HG02885 (cell line): ENCODE measurements at regions not wholly inside any gene's neighbourhood (a gene's known extent, or its start where the extent isn't known, plus 50 kb on each side); places are given as distances from the start of the nearest gene placed in this dataset.
"Not testable (repeated sequence)": the region's sequence is repeated elsewhere in the genome, so short reads cannot be mapped to it uniquely, and the experiment has no call there.

Source experiments
- ATAC-seq: cut with Tn5 transposase; IDR thresholded peaks from one replicate; pipeline ENCODE4 v1.9.1; 2021; ENCODE audit warnings: mild to moderate bottlenecking; ENCODE audit not compliant: unreplicated experiment, poor library complexity

DNA sequence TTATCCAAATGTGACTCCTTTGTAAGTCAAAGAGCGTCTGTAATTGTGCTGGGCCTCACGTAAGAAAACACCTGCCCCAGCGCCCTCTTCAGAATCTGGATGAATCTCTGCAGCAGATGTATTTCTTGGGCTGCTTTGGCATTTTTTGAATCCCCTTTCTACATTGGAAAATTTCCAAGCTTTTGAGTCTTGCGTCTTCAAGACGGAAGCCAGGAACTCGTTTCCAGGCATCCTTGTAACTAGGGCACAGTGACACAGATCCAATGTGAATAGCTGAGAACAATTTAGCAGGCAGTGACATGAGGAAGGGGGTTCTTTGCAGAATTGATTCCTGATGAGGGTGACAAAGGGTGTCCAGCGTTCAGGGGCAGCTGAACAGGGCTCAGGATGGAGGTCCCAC, 862.3 kb downstream of the TYW1 start:
- ATAC-seq: no peak

DNA sequence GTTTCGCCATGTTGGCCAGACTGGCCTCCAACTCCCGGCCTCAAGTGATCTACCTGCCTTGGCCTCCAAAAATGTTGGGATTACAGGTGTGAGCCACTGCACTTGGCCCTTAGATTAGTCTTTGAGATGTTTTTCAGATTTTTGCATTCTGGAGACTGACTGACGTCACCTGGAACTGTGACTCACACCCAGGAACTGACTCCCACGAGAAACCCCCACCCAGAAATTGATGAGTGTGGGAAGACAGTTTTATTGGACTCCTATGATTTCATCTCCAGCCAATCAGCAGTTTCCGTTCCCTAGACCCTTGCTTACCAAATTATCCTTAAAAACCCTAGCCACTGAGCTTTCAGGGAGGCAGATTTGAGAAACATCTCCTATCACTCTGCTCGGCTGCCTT, 867.3 kb downstream of the TYW1 start:
- no peak for ATAC-seq

DNA sequence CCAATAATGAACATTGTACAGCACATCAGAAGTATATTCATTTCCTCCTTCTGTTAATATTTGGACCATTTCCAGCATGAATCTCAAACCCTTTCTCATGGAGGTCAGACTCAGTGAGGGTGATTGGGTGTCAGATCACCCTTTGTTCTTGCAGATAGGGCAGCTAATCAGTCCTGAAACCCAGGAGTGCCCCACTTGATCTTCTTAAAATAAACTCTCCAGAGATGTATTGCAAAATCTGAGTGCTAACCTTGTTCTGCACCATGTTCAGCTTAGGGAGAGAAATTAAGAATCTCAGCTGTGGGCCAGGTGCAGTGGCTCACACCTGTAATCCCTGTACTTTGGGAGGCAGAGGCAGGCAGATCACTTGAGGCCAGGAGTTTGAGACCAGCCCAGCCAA, 869.4 kb downstream of the TYW1 start:
- ATAC-seq: no peak

DNA sequence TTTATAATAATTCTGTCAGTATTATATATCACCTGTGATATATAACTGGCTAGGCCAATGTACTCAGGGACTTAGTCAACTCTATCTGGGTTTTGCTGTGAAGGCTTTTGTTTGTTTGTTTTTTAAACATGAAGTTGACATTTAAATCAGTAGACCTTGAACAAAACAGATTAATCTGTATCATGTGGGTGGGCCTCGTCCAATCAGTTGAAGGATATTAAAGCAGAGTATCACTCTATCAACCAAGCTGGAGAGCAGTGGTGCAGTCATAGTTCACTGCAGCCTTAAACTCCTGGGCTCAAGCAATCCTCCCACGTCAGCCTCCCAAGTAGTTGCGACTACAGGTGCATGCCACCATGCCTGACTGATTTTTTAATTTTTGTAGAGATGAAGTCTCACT, 870.2 kb downstream of the TYW1 start:
- ATAC-seq: no peak

DNA sequence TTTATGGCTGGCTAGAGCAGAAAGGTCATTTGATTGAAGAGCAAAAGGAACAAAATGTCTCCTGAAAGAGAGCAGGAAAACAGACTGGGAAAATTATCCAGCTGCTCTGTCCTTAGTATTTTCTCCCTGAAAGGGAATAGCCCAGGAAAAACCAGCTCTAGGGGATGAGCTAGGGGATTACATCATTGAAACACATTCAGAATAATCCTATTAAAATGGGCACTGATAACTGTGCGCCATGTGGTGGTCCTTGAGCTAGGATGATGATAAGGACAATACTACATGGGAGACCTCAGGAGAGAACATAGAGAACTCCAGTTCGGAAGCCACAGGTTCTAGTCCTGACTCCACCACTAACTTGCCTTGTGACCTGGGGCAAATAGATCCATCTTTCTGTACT, 873.8 kb downstream of the TYW1 start:
- ATAC-seq: no peak

DNA sequence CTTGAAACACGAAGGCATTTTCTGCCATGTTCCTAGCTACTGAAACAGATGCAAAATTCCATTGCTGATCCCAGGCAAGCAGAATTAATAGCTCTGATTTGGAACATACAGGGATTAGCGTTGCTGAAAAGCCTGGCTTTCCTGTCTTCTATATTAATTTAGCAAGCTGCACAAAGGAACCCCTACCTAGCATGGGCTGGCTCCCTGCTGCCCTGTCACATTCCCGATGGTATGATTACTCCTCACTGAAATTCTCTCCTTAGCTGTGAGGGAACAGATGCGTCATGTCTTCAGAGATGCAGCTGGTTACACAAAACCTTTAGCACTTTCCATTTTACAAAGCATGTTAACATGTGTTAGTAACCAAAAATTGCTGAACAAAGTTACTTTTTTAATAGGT, 878.9 kb downstream of the TYW1 start:
- ATAC-seq: no peak

DNA sequence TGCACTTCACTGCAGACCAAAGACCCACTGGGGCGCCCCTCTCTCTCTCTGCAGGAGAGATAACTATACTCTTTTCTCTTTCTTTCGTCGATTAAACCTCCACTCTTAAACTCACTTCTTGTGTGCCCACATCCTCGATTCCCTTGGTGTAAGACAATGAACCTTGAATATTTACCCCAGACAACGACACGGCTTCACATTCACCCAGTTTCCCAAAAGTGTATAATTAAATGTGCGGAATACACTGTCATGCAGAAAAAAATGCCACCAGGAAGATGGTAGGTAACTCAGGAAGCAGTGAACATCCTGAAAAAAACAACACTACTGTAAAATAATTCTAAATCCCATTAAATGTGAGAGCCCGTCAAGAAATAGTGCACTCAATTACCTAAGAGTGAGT, 882.2 kb downstream of the TYW1 start:
- ATAC-seq: no peak

DNA sequence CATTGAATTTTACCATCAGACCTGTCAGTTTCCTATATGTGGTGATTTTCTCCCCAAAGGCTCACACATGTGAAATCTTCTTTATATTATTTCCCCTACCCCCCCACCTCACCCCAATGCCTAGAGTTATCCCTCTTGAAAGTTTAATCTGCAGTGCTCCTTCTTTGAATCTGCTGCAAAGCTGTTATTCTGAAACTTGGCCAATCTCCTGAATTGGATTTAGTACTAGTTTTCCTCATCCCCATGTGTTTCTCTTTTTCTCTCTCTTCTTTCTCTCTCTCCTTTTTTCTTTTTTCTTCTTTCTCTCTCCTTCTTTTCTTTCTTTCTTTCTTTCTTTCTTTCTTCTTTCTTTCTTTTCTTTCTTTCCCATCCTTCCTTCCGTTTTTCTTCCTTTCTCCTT, 886.2 kb downstream of the TYW1 start:
- ATAC-seq: no peak

DNA sequence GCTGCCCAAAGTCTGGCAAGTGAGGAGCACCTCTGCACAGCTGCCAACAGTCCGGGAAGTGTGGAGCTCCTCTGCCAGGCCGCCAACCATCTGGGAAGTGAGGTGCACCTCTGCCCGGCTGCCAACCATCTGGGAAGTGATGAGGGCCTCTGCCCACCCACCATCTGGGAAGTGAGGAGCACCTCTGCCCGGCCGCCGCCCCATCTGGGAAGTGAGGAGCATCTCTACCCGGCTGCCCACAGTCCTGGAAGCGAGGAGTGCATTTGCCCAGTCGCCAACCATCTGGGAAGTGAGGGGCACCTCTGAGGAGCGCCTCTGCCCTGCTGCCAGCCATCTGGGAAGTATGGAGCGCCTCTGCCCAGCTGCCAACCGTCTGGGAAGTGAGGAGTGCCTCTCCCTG, 893.7 kb downstream of the TYW1 start:
- ATAC-seq: no peak

DNA sequence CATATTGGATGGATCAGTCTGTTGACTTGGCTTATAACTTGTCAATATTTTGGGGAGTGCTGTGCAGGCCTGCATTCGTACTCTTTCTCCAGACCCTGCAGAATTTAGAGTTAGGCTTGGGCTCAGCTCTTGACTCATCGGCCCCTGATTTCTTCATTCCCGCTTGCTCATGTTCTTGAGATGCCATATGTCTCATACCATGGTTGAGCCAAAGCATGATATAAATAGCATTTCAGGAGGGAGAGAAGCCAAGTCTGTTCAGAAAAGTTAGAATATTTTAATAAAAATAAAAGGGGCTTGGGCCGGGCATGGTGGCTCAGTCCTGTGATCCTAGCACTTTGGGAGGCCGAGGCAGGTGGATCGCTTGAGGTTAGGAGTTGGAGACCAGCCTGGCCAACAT, 898.1 kb downstream of the TYW1 start:
- ATAC-seq: no peak

DNA sequence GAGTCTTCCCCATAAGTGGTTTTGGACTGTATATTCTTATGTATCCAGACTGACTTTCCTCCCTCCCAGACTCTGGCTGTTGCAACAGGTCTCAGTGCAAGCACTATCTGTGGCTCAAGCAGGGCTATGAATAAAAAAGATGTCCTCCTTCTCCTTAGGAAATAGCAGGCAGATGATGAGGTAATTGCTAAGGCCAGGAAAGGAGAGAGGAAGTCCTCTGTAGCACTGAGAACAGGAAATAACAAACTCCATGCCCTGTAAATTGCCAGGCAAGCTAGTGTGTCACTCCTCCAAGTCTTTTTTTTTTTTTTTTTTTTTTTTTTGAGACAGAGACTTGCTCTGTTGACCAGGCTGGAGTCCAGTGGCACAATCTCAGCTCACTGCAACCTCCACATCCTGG, 900.1 kb downstream of the TYW1 start:
- ATAC-seq: no peak

DNA sequence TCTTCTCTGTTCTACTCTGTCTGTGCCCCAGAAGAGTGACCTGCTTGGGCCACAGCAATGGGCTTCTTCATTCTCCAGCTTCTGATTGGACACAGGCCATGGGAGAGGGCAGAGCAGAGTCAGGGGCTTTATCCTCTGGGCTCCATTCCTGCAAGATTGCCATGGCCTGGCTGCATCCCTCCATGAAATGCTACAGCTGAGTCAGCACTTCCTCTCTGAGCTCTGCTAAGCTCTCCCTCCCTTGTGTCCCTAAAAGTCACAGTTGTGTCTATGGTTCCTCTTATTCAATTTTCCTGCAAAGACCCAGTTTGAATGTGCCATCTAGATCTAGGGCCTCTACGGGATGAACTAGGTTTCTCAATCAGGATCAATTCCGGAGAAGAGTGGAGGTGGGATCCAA, 903.8 kb downstream of the TYW1 start:
- ATAC-seq: no peak

DNA sequence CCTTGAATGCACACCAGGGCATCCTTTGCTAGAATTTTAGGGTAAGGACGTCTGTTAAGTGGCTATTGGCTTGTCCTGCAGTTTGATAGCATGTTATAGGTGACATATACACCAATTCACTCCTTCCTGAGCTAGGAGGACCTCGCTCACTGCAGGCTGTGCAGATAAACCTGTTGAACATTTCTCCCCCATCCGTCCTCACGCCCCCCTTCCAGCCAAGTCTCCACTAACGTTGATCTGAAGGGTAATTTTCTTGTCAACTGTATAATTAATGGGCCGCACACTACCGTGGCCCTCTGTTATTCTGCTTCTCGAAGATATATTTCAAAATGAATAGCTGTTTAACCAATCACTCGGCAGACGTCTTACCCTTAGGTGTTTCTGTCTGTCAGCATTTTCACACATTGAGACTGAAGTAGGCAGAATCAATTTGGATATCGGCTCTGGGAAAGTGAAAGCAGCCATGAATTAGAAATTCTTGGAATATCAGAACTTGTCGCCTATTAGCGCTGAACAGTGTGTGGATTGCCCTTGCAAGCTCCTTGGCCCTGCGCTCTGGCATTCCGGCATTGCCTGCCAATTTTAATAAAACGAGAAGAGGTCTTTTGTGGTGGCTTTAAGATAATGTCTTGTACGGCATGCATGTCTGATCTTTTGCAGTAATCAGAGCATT, 905.3 kb downstream of the TYW1 start:
- ATAC-seq: no peak

DNA sequence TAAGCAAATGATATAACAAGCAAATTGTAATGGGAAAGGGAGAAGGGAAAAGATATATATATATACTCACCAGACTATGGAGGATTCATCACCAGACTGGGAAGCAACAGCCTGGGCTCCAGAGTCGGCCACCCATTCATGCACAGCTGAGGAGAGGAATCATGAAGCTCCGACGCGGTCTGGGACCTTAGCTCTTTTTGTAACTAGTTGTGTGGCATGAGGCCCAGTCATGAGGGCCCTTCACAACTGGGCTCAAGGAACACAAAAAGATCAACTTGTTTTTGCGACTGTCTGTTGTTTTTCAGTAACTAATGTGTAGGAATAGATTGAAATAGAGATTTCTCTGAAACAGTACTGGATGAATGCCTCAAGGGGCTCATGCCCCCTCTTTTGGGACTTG, 911.2 kb downstream of the TYW1 start:
- no peak for ATAC-seq

DNA sequence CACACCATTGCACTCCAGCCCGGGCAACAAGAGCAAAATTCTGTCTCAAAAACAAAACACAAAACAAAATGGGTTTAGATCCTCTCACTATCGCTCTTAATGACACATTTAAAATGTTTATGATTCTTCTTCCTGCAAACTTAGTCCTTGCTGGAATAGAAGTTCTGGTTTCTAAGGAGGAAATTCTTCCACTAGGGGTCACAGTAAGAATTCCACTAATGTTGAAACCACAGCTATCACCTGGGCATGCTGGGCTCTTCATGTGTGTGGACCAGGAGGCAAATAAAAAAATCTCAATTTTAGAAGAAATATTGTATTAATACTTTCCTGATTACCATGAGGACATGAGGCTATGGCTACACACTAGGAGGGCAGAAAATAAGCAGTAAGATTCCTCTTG, 915.8 kb downstream of the TYW1 start:
- no peak for ATAC-seq

DNA sequence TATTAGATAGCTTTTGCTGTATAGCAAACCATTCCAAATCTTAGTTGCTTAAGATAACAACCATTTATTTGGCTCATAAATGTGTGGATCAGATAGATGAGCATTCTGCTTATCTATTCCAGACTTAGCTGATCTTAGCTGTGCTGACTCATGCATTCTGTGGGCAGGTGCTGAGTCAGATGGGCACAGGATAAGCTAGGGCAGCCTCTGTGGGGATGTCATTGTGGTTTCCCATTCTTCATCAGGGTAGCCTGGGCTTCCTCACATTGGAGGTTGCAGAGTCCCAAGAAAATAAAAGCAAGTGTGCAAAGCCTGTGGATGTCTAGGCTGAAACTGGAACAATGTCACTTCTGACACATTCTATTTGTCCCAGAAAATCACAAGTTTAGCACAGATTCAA, 917.0 kb downstream of the TYW1 start:
- no peak for ATAC-seq

DNA sequence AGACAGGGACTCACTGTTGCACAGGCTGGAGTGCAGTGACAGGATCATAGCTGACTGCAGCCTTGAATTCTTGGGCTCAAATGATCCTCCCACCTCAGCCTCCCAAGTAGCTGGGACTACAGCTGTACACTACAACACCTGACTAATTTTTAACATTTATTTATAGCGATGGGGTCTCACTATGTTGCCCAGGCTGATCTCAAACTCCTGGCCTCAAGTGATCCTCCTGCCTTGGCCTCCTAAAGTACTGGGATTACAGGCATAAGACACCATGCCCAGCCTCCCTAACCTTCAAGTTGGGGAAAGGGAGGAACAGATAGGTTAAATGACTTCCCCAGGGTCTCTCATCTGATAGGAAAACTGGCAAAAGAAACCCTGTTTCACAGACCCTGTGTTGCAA, 919.5 kb downstream of the TYW1 start:
- not testable (repeated sequence) for ATAC-seq

DNA sequence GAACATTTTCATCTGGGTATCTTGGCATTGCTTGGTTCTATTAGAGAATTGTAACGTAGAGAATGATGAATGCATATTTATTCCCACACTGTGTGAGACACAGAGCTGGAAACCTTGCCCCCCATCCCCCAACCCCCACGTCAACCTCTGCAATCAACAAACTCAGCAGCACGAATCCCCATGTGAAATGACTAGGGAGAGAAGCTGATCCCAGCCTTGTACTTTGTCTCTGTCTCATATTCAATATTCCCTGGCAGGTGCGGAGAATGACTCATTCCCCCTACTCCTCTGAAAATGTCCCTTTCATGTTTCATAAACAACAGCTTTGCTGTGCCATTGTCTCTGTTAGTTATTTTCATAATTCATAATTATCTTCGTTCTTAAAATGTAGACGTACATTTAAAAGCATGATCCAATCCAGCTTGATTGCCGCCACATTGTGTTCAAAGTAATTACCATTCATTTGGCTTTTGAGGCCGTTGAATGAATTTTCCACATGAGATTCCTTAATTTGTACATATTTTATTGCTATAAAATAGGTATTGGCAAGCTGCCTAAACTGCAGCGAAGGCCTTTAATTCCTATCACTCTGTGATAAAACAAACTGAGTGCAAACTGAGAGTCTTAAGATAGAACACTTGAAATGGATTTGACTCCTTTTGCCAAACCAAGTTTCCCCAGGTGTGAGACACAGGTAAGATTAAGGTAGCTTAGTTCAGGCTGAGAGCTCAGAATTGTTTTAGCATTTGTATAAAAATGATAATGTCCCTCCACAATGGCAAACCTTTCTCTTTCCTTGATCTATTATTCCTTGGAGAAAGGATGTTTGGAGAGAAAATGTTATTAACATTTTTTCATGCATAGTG, 920.2 kb downstream of the TYW1 start:
- no peak for ATAC-seq

DNA sequence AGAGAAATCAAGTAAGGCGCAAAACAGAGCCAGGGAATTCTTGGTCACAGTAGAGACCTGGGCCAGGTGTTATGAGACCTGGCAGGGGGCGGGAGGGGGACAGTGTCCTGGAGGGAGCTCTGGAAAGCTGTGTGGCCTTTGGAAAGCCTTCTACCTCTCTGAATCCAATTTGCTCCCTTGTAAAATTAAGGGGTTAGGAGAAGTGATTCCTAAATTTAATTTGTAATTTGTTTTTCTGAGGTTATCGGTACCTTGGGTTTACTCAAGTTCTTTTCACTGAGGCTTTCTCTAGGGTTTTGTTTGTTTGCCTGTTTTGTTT, 920.8 kb downstream of the TYW1 start:
- no peak for ATAC-seq

DNA sequence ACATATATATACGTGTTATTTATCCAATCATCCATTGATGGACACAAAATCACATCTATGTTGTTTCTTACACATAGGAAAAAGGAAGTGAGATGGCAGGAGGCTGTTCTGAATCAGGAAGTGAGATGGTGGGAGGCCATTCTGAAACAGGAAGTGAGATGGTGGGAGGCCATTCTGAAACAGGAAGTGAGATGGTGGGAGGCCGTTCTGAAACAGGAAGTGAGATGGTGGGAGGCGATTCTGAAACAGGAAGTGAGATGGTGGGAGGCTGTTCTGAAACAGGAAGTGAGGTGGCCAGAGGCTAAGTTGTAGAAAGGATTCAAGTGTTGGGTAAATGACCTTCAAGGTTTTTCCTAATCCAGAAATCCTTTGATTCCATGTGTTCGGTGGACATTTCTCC, 921.5 kb downstream of the TYW1 start:
- ATAC-seq: no peak

DNA sequence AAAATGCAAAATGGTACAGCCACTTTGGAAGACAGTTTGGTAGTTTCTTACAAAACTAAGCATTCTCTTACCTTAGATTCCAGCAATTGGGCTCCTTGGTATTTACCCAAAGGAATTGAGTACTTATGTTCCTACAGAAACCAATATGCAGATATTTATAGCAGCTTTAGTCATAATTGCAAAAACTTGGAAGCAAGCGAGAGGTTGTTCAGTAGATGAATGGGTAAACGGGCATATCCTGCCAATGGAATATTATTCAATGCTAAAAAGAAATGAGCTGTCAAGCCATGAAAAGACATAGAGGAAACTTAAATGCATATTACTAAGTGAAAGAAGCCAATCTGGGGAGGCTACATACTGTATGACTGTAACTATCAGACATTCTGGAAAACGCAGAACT, 926.7 kb downstream of the TYW1 start:
- ATAC-seq: no peak

DNA sequence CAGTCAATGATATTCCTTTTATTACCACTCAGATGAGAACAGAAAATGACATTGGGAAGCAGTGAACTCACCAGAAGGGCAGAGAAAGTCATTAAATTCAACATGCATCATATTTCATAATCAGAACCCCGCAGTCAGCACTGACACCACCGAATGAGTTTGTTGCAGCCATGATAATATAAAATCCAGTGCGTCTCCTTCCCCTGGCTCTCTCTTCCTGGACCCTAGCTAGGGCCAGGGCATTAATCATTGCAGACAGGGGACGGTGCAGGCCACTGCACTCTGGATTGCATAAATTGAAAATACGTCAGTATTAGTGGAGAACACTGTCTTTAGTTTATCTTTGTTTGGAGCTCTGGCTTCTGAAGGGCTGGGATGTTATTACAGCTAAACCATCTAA, 931.5 kb downstream of the TYW1 start:
- ATAC-seq: no peak
